GM23248 (cell line): ENCODE measurements at regions not wholly inside any gene's neighbourhood (a gene's known extent, or its start where the extent isn't known, plus 50 kb on each side); places are given as distances from the start of the nearest gene placed in this dataset.

Experiments
- EZH2 ChIP-seq: fragments of 200-600 bp; sonication (generic); IDR thresholded peaks from 2 replicates; pipeline ENCODE4 v1.6.1; 2018; ENCODE audit warnings: antibody characterized with exemption, mild to moderate bottlenecking; ENCODE audit not compliant: insufficient read depth, poor library complexity, severe bottlenecking
- EZH2phosphoT487 ChIP-seq: fragments of 200-600 bp; sonication (generic); IDR thresholded peaks from 2 replicates; pipeline ENCODE4 v1.6.1; 2018; ENCODE audit warnings: antibody characterized with exemption, moderate library complexity, mild to moderate bottlenecking, low read depth; ENCODE audit not compliant: insufficient read depth

DNA sequence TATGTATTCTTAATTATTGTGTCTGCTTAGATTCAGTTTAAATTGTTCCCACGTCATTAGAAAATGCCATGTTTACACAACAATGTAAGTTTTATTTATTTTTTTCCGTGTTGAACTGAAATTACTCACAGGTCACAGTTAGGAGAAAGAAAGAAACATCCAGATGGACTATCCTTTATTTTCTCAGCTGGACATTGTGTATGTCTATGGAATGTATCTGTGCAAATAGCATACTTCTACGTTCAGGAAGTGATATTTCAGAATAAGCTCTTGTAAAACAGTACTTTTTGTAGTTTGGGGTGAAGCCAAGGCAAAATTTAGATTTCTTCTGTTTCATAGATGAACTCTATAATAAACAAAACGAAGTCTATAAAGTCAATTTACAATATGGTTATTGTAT is 249.0 kb upstream of the ZNF608 start:
- TF ChIP-seq EZH2phosphoT487 (no peak), EZH2 (no peak)
